IMR-90 (cell line): ENCODE measurements at regions not wholly inside any gene's neighbourhood (a gene's known extent, or its start where the extent isn't known, plus 50 kb on each side); places are given as distances from the start of the nearest gene placed in this dataset.

ENCODE experiments used
- ATAC-seq: fragments of 200-7000 bp; cut with Tn5 transposase; 2 replicates; pipeline ENCODE4 v1.9.1; 2020; ENCODE audit warnings: low read depth, mild to moderate bottlenecking, moderate library complexity
- BruUV-seq: library from RNA; stranded (reverse); fragments of 400-500 nt; replicated peaks from 2 replicates; lab custom pipeline; 2021; lab: Mats Ljungman, UMichigan
- CTCF ChIA-PET: fragments of 300-600 bp; formaldehyde crosslinking; extraction: SDS; loops from one replicate; lab custom pipeline; 2021; ENCODE audit warnings: antibody characterized with exemption; lab: Yijun Ruan, JAX
- POLR2A ChIA-PET: fragments of 300-600 bp; sonication (Branson Sonifier 250); formaldehyde crosslinking; loops from one replicate; lab custom pipeline; 2022; ENCODE audit warnings: antibody characterized with exemption; ENCODE audit not compliant: unreplicated experiment; lab: Charles Lee
- DNase-seq: peaks from one replicate; pipeline ENCODE4 v3.0.0; 2013
- H2AFZ ChIP-seq: replicated peaks from 2 replicates; pipeline ENCODE3; 2013; ENCODE audit warnings: low read length, mild to moderate bottlenecking; ENCODE audit not compliant: poor library complexity
- H2AK5ac ChIP-seq: 2 replicates; pipeline ENCODE4 v1.6.1; 2013; ENCODE audit warnings: low read depth, low read length, inconsistent platforms
- H2AK9ac ChIP-seq: replicated peaks from 2 replicates; pipeline ENCODE3; 2013; ENCODE audit warnings: mild to moderate bottlenecking, low read depth, low read length, moderate library complexity; ENCODE audit not compliant: poor library complexity
- H2BK120ac ChIP-seq: 2 replicates; pipeline ENCODE4 v1.6.1; 2013; ENCODE audit warnings: low read depth, low read length, inconsistent platforms
- H2BK15ac ChIP-seq: 3 replicates; pipeline ENCODE4 v1.6.1; 2013; ENCODE audit warnings: low read depth, low read length, inconsistent platforms
- H2BK20ac ChIP-seq: 2 replicates; pipeline ENCODE4 v1.6.1; 2013; ENCODE audit warnings: low read depth, mild to moderate bottlenecking, inconsistent platforms, low read length, moderate library complexity
- H2BK5ac ChIP-seq: 2 replicates; pipeline ENCODE4 v1.6.1; 2013; ENCODE audit warnings: mild to moderate bottlenecking, low read depth, low read length, inconsistent platforms; ENCODE audit not compliant: poor library complexity, severe bottlenecking
- H3K14ac ChIP-seq: replicated peaks from 2 replicates; pipeline ENCODE4 v1.6.1; 2013; ENCODE audit warnings: low read depth, low read length, inconsistent platforms
- H3K18ac ChIP-seq: 2 replicates; pipeline ENCODE4 v1.6.1; 2013; ENCODE audit warnings: low read depth, low read length, control low read depth
- H3K23ac ChIP-seq: 2 replicates; pipeline ENCODE4 v1.6.1; 2013; ENCODE audit warnings: low read depth, low read length, inconsistent platforms
- H3K27ac ChIP-seq: 2 replicates; pipeline ENCODE4 v1.5.1; 2013; ENCODE audit warnings: mild to moderate bottlenecking, control low read depth, low read length; ENCODE audit not compliant: insufficient read depth
- H3K27me3 ChIP-seq: 2 replicates; pipeline ENCODE4 v1.6.1; 2013; ENCODE audit warnings: low read length; ENCODE audit not compliant: control insufficient read depth, insufficient read depth
- H3K36me3 ChIP-seq: 2 replicates; pipeline ENCODE4 v1.6.1; 2013; ENCODE audit warnings: low read length, mixed read lengths; ENCODE audit not compliant: control insufficient read depth, insufficient read depth
- H3K4ac ChIP-seq: 2 replicates; pipeline ENCODE4 v1.6.1; 2013; ENCODE audit warnings: low read depth, low read length, inconsistent platforms
- H3K4me1 ChIP-seq: 2 replicates; pipeline ENCODE4 v1.6.1; 2013; ENCODE audit warnings: low read length, mixed read lengths; ENCODE audit not compliant: control insufficient read depth, insufficient read depth
- H3K4me2 ChIP-seq: 2 replicates; pipeline ENCODE4 v1.6.1; 2013; ENCODE audit warnings: low read depth, mild to moderate bottlenecking, control low read depth, low read length, moderate library complexity
- H3K4me3 ChIP-seq: 2 replicates; pipeline ENCODE4 v1.5.1; 2013; ENCODE audit warnings: low read depth, mild to moderate bottlenecking, control low read depth, low read length, moderate library complexity; ENCODE audit not compliant: insufficient read depth
- H3K56ac ChIP-seq: 2 replicates; pipeline ENCODE4 v1.6.1; 2013; ENCODE audit warnings: low read length, inconsistent platforms; ENCODE audit not compliant: insufficient read depth; ENCODE audit errors: extremely low read depth
- H3K79me1 ChIP-seq, 2 experiments: 2 replicates each; pipeline ENCODE4 v1.6.1; 2013; ENCODE audit warnings: low read length in 2 of 2, inconsistent platforms in 1 of 2, low read depth in 1 of 2
- H3K9ac ChIP-seq: 2 replicates; pipeline ENCODE4 v1.6.1; 2013; ENCODE audit warnings: low read depth, low read length, control low read depth
- H3K9me1 ChIP-seq: 2 replicates; pipeline ENCODE4 v1.6.1; 2013; ENCODE audit warnings: low read length, inconsistent platforms; ENCODE audit not compliant: insufficient read depth
- H3K9me3 ChIP-seq: 2 replicates; pipeline ENCODE4 v1.6.1; 2013; ENCODE audit warnings: low read length; ENCODE audit not compliant: control insufficient read depth, insufficient read depth
- H4K20me1 ChIP-seq: 2 replicates; pipeline ENCODE4 v1.6.1; 2013; ENCODE audit warnings: low read length, inconsistent platforms; ENCODE audit not compliant: insufficient read depth
- H4K5ac ChIP-seq: 2 replicates; pipeline ENCODE4 v1.6.1; 2013; ENCODE audit warnings: mild to moderate bottlenecking, low read depth, low read length, control low read depth
- H4K8ac ChIP-seq, 2 experiments: 2 replicates each; pipeline ENCODE4 v1.6.1; 2013; ENCODE audit warnings: low read depth in 2 of 2, low read length in 2 of 2, control low read depth in 1 of 2, inconsistent platforms in 1 of 2
- H4K91ac ChIP-seq: 2 replicates; pipeline ENCODE4 v1.6.1; 2013; ENCODE audit warnings: low read depth, low read length, inconsistent platforms; ENCODE audit not compliant: insufficient read depth
- BHLHE40 ChIP-seq: fragments of 150-350 bp; IDR thresholded peaks from 2 replicates; pipeline ENCODE4 v1.6.1; 2016; ENCODE audit warnings: mild to moderate bottlenecking, low read depth, low read length
- CEBPB ChIP-seq: IDR thresholded peaks from 2 replicates; pipeline ENCODE4 v1.6.1; 2012; ENCODE audit warnings: low read depth, low read length, improper control_type of control experiment
- CHD1 ChIP-seq: IDR thresholded peaks from 2 replicates; pipeline ENCODE4 v1.6.1; 2012; ENCODE audit warnings: low read depth, low read length, improper control_type of control experiment
- CTCF ChIP-seq: conservative IDR thresholded peaks from 2 replicates; pipeline ENCODE4 v1.5.1; 2012; ENCODE audit warnings: mild to moderate bottlenecking, low read depth, low read length, improper control_type of control experiment
- ELK1 ChIP-seq: fragments of 150-350 bp; IDR thresholded peaks from 2 replicates; pipeline ENCODE4 v1.6.1; 2016; ENCODE audit warnings: low read depth, mild to moderate bottlenecking, low read length, moderate library complexity, borderline replicate concordance
- FOS ChIP-seq: fragments of 150-350 bp; IDR thresholded peaks from 2 replicates; pipeline ENCODE4 v1.6.1; 2016; ENCODE audit warnings: low read depth, low read length
- MAFK ChIP-seq: IDR thresholded peaks from 2 replicates; pipeline ENCODE4 v1.6.1; 2012; ENCODE audit warnings: low read depth, low read length, improper control_type of control experiment
- MAZ ChIP-seq: IDR thresholded peaks from 2 replicates; pipeline ENCODE4 v1.6.1; 2012; ENCODE audit warnings: low read depth, mild to moderate bottlenecking, low read length, improper control_type of control experiment, moderate library complexity, borderline replicate concordance
- MXI1 ChIP-seq: IDR thresholded peaks from 2 replicates; pipeline ENCODE4 v1.6.1; 2012; ENCODE audit warnings: low read depth, mild to moderate bottlenecking, low read length, moderate library complexity, borderline replicate concordance
- NFE2L2 ChIP-seq: fragments of 150-350 bp; IDR thresholded peaks from 2 replicates; pipeline ENCODE4 v1.6.1; 2016; ENCODE audit warnings: low read depth, mild to moderate bottlenecking, low read length
- POLR2A ChIP-seq: IDR thresholded peaks from 2 replicates; pipeline ENCODE4 v1.6.1; 2012; ENCODE audit warnings: mild to moderate bottlenecking, low read depth, low read length
- RAD21 ChIP-seq: IDR thresholded peaks from 2 replicates; pipeline ENCODE4 v1.6.1; 2012; ENCODE audit warnings: low read length, improper control_type of control experiment
- RCOR1 ChIP-seq: IDR thresholded peaks from 2 replicates; pipeline ENCODE4 v1.6.1; 2012; ENCODE audit warnings: mild to moderate bottlenecking, low read length, improper control_type of control experiment; ENCODE audit not compliant: insufficient replicate concordance
- RFX5 ChIP-seq: IDR thresholded peaks from 2 replicates; pipeline ENCODE4 v1.8.0; 2012; ENCODE audit warnings: low read depth, mild to moderate bottlenecking, low read length, moderate library complexity
- SMC3 ChIP-seq: fragments of 150-350 bp; IDR thresholded peaks from 2 replicates; pipeline ENCODE4 v1.6.1; 2016; ENCODE audit warnings: low read depth, mild to moderate bottlenecking, antibody characterized with exemption, low read length, moderate library complexity
- USF2 ChIP-seq: fragments of 150-350 bp; IDR thresholded peaks from 2 replicates; pipeline ENCODE4 v1.6.1; 2017; ENCODE audit warnings: mild to moderate bottlenecking, antibody characterized with exemption, low read length, low read depth
- WGBS, 2 experiments: methylation state at CpG; one replicate each; pipeline versions ENCODE4 v1.1.5 to v1.1.7; 2013; ENCODE audit warnings: missing lambda C conversion rate in 2 of 2; ENCODE audit not compliant: insufficient read length in 1 of 2; ENCODE audit errors: extremely low coverage in 2 of 2; 5-methylcytosine and 5-hydroxymethylcytosine counted together
- dilution Hi-C: fragments of 300-500 bp; cut with HindIII; formaldehyde crosslinking; loops from one replicate; pipeline ENCODE4 v1.14.3; 2018; ENCODE audit warnings: low sequenced_read_pairs; ENCODE audit not compliant: unreplicated experiment
- in situ Hi-C: fragments of 300-500 bp; cut with MboI; formaldehyde crosslinking; loops from 3 replicates; pipeline ENCODE4 v1.14.3; 2019; ENCODE audit warnings: low sequenced_read_pairs, inconsistent platforms, mixed read lengths
- intact Hi-C: fragments of 100-400 bp; cut with micrococcal nuclease; formaldehyde crosslinking; loops from 2 replicates; pipeline ENCODE4 v1.10.0; 2022

- no peaks in the 10 kb centered on the region for H3K9me1 ChIP-seq
- H3K4ac ChIP-seq: no peak overlapping the region
- no peak overlapping the region for H2AK5ac ChIP-seq
- H3K9ac ChIP-seq: no peak overlapping the region
- H2BK120ac ChIP-seq: no peak overlapping the region
- no peak overlapping the region for H4K91ac ChIP-seq
- H3K4me1 ChIP-seq: no peaks in the 10 kb centered on the region
- ATAC-seq: no peak
- H3K23ac ChIP-seq: no peak overlapping the region
- H3K27me3 ChIP-seq: no peaks in the 10 kb centered on the region
- H3K14ac ChIP-seq: no peak overlapping the region
- dilution Hi-C loops (no loop called here), intact Hi-C loops (no loop called here), in situ Hi-C loops (no loop called here)
- H3K27ac ChIP-seq: no peak overlapping the region
- TF ChIP-seq CHD1 (no peak), FOS (no peak), USF2 (no peak), RCOR1 (no peak), MAFK (no peak), RFX5 (no peak), MXI1 (no peak), ELK1 (no peak), SMC3 (no peak), RAD21 (no peak), MAZ (no peak), CEBPB (no peak), BHLHE40 (no peak), CTCF (no peak), NFE2L2 (no peak), POLR2A (no peak)
- H3K36me3 ChIP-seq: no peaks in the 10 kb centered on the region
- no peak overlapping the region for H2BK5ac ChIP-seq
- no peaks in the 10 kb centered on the region for H3K79me1 ChIP-seq
- no peak overlapping the region for H3K4me3 ChIP-seq
- CTCF ChIA-PET: interaction anchor here (1.3 kb wide), 1 partner anchor 423 kb away, joined by 4 read pairs; no protein-coding TSS in a partner anchor
- no peak overlapping the region for H3K18ac ChIP-seq
- H4K8ac ChIP-seq: no peak overlapping the region
- no TSS peak for BruUV-seq
- no peak for DNase-seq
- no peaks in the 10 kb centered on the region for H4K20me1 ChIP-seq
- H2BK20ac ChIP-seq: no peak overlapping the region
- H4K5ac ChIP-seq: no peak overlapping the region
- no peak overlapping the region for H3K4me2 ChIP-seq
- H3K56ac ChIP-seq: no peak overlapping the region
- WGBS, 2 experiments: no CpG with 5 or more reads among the region's 1 CpG
- no peaks in the 10 kb centered on the region for H3K9me3 ChIP-seq
- no peak overlapping the region for H2AK9ac ChIP-seq
- H2BK15ac ChIP-seq: no peak overlapping the region
- no peak overlapping the region for H2AFZ ChIP-seq
- POLR2A ChIA-PET: no interaction called here
Measured at GRCh38 chr5:30809933-30810332, 383.6 kb upstream of the CDH6 start.
